SK-N-SH (cell line): ENCODE measurements at regions not wholly inside any gene's neighbourhood (a gene's known extent, or its start where the extent isn't known, plus 50 kb on each side); places are given as distances from the start of the nearest gene placed in this dataset.
A peak's percentile ranks its signal among the peaks of the same experiment; 100 is the strongest.

Experiments used
- EP300 ChIP-seq, 2 experiments: IDR thresholded peaks; 2 replicates each; pipeline versions ENCODE4 v1.4.0 to v1.6.1; 2012; ENCODE audit warnings: borderline replicate concordance in 1 of 2, low read depth in 1 of 2, low read length in 1 of 2
- GABPA ChIP-seq: IDR thresholded peaks from 2 replicates; pipeline ENCODE4 v1.4.0; 2012; ENCODE audit warnings: low read depth, mild to moderate bottlenecking
- POLR2AphosphoS5 ChIP-seq: IDR thresholded peaks from 2 replicates; pipeline ENCODE4 v1.6.1; 2012; ENCODE audit warnings: low read depth, low read length
- REST ChIP-seq: IDR thresholded peaks from 2 replicates; pipeline ENCODE4 v1.6.1; 2012; ENCODE audit warnings: mild to moderate bottlenecking, low read depth, low read length, moderate library complexity
- RFX5 ChIP-seq: IDR thresholded peaks from 2 replicates; pipeline ENCODE4 v1.6.1; 2012; ENCODE audit warnings: mild to moderate bottlenecking, improper control_type of control experiment, low read length
- RXRA ChIP-seq: IDR thresholded peaks from 2 replicates; pipeline ENCODE4 v1.4.0; 2012; ENCODE audit warnings: low read depth, mild to moderate bottlenecking, borderline replicate concordance
- TEAD4 ChIP-seq: IDR thresholded peaks from 2 replicates; pipeline ENCODE4 v1.4.0; 2012; ENCODE audit warnings: mild to moderate bottlenecking, borderline replicate concordance; ENCODE audit not compliant: insufficient read depth
- ZBTB33 ChIP-seq: IDR thresholded peaks from 2 replicates; pipeline ENCODE4 v1.4.0; 2012; ENCODE audit warnings: low read depth, borderline replicate concordance
- TF ChIP-seq, protein P1 (sequence below): fragments of 200-600 bp; sonication (generic); IDR thresholded peaks from 2 replicates; pipeline ENCODE4 v1.6.1; 2017; ENCODE audit warnings: antibody characterized with exemption, mild to moderate bottlenecking, moderate library complexity
- TF ChIP-seq, protein P2 (sequence below): IDR thresholded peaks from 2 replicates; pipeline ENCODE4; 2012

DNA sequence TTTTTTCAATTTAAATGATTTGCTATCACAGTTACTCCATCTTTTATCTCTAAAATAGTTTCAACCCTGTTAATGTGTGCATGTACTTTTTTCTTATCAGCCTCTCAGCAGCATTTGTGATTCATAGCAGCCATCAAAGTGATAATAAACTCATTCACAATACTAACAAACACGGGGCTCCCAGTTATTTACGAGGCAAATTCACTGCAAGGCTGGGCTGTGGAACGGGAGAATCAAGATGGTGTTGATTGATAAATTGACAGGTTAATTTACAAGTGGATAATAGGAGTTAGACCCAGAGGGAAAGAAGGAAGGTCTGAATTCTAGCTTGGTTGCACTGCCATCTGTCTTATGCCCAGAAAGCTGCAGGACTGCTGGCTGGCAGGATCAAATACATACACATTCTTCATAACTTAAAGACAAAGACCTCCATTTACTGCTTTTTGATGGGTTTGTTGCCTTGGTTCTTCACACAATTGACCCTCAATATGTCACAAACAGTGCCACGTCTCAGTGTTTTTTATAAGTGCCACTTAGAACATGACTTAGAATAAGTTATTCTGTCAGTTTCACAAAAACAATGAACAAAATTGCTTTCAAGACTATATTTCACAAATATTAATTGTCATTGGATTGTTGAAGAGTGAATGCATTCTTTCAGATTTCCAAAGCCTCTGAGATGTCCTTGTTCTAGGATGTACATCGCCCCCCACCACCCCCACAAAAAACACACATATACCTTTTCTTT is 562.8 kb downstream of the NR2F2 start:
- TF ChIP-seq, protein P1, sequence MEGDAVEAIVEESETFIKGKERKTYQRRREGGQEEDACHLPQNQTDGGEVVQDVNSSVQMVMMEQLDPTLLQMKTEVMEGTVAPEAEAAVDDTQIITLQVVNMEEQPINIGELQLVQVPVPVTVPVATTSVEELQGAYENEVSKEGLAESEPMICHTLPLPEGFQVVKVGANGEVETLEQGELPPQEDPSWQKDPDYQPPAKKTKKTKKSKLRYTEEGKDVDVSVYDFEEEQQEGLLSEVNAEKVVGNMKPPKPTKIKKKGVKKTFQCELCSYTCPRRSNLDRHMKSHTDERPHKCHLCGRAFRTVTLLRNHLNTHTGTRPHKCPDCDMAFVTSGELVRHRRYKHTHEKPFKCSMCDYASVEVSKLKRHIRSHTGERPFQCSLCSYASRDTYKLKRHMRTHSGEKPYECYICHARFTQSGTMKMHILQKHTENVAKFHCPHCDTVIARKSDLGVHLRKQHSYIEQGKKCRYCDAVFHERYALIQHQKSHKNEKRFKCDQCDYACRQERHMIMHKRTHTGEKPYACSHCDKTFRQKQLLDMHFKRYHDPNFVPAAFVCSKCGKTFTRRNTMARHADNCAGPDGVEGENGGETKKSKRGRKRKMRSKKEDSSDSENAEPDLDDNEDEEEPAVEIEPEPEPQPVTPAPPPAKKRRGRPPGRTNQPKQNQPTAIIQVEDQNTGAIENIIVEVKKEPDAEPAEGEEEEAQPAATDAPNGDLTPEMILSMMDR: 0 out of 2 replicates have a peak, but pooled peaks have one; percentile 7
- TF ChIP-seq GABPA (no peak), ZBTB33 (no peak), RXRA (no peak), RFX5 (no peak), POLR2AphosphoS5 (no peak), EP300 (IDR thresholded peaks at IDR 0.05; ENCODE audit: borderline replicate concordance in 1 of 2, low read depth in 1 of 2, low read length in 1 of 2) (no peak), REST (no peak), TEAD4 (no peak)
- TF ChIP-seq, protein P2, sequence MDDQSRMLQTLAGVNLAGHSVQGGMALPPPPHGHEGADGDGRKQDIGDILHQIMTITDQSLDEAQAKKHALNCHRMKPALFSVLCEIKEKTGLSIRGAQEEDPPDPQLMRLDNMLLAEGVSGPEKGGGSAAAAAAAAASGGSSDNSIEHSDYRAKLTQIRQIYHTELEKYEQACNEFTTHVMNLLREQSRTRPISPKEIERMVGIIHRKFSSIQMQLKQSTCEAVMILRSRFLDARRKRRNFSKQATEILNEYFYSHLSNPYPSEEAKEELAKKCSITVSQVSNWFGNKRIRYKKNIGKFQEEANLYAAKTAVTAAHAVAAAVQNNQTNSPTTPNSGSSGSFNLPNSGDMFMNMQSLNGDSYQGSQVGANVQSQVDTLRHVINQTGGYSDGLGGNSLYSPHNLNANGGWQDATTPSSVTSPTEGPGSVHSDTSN: no peak
